ENCODE measurements at regions not wholly inside any gene's neighbourhood (a gene's known extent, or its start where the extent isn't known, plus 50 kb on each side); places are given as distances from the start of the nearest gene placed in this dataset.
"Not testable (repeated sequence)": the region's sequence is repeated elsewhere in the genome, so short reads cannot be mapped to it uniquely, and the experiment has no call there.

DNA sequence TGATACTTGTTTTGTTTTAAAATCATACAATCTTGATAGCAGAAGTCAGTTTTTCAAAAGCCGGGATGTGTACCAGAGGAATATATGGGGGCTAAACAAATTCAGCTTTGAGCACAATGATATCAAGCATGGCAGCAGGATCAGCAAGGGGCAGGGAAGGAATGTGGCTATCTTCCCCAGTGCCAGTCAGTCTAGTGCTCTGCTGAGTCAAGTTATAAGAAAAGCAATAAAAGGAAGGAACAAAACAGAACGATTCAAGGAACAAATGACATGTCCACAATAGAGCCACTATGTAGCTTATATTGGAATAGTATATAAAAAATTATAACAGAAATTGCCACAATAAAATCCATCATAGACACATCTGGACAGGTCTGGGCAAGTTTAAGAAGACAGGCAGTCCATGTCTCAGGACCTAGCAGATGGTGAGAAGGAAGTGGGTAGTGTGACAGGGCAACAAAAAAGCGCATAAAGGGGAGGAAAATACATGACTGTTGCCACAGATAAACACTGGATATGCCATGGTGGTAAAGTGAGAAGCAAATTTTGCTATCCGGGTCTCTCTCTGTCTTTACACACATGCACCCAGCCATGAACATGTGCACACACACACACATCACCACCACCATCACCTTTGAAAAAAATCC, 518.2 kb upstream of the HTR2C start:
- H3K36me3 Mint-ChIP-seq, result no peaks in the 10 kb centered on the region
- no peaks in the 10 kb centered on the region for H3K27me3 Mint-ChIP-seq
- H3K4me3 Mint-ChIP-seq, result no peak overlapping the region
- no peak for ATAC-seq
- no peaks in the 10 kb centered on the region for H3K4me1 Mint-ChIP-seq
- CTCF ChIA-PET, result interaction anchor here (0.7 kb wide), 1 partner anchor 1255 kb away, joined by 3 read pairs; no protein-coding TSS in a partner anchor
- DNase-seq, result no peak
- no peak overlapping the region for H3K27ac Mint-ChIP-seq
- H3K9me3 Mint-ChIP-seq (ENCODE audit: low read depth), result no peaks in the 10 kb centered on the region

GRCh38 chrX:114061226-114061625, 522.7 kb upstream of the HTR2C start:
- DNase-seq (no peak), ATAC-seq (no peak)
- Mint-ChIP-seq H3K4me1 (no peaks in the 10 kb centered on the region), H3K36me3 (no peaks in the 10 kb centered on the region), H3K27ac (no peak overlapping the region), H3K27me3 (no peaks in the 10 kb centered on the region), H3K9me3 (ENCODE audit: low read depth) (no peaks in the 10 kb centered on the region), H3K4me3 (no peak overlapping the region)
- CTCF ChIA-PET, result no interaction called here

- CTCF ChIA-PET, result no interaction called here
- Mint-ChIP-seq H3K36me3 (no peaks in the 10 kb centered on the region), H3K4me3 (no peak overlapping the region), H3K9me3 (ENCODE audit: low read depth) (no peaks in the 10 kb centered on the region), H3K27me3 (no peaks in the 10 kb centered on the region), H3K27ac (no peak overlapping the region), H3K4me1 (no peaks in the 10 kb centered on the region)
- no peak for ATAC-seq
- DNase-seq, result no peak
Measured at GRCh38 chrX:114058988-114059418, 524.9 kb upstream of the HTR2C start.

DNA sequence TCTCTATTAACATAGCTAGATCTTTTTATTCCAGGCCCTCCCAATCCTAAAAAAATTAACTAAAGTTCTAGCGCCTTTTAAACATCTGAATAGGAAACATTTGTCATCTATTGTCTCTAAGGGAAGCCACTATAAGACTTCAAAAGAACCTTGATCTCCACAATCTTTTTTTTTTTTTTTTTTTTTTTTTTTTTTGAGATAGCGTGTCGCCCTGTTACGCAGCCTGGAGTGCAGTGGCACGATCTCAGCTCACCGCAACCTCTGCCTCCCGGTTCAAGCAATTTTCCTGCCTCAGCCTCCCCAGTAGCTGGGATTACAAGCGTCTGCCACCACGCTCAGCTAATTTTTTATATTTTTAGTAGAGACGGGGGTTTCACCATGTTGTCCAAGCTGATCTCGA, 526.5 kb upstream of the HTR2C start:
- not testable (repeated sequence) for H3K36me3 Mint-ChIP-seq; DNase-seq; ATAC-seq; H3K4me3 Mint-ChIP-seq; H3K27ac Mint-ChIP-seq; H3K4me1 Mint-ChIP-seq; H3K9me3 Mint-ChIP-seq (ENCODE audit: low read depth); H3K27me3 Mint-ChIP-seq
- CTCF ChIA-PET, result interaction anchor here (0.7 kb wide), 1 partner anchor 28 kb away, joined by 3 read pairs; no protein-coding TSS in a partner anchor

- Mint-ChIP-seq H3K4me1 (no peaks in the 10 kb centered on the region), H3K27ac (no peak overlapping the region), H3K9me3 (ENCODE audit: low read depth) (no peaks in the 10 kb centered on the region), H3K27me3 (no peaks in the 10 kb centered on the region), H3K4me3 (no peak overlapping the region), H3K36me3 (no peaks in the 10 kb centered on the region)
- ATAC-seq, result no peak
- no peak for DNase-seq
- CTCF ChIA-PET, result no interaction called here
Measured at GRCh38 chrX:114051667-114052315, 532.1 kb upstream of the HTR2C start.

DNA sequence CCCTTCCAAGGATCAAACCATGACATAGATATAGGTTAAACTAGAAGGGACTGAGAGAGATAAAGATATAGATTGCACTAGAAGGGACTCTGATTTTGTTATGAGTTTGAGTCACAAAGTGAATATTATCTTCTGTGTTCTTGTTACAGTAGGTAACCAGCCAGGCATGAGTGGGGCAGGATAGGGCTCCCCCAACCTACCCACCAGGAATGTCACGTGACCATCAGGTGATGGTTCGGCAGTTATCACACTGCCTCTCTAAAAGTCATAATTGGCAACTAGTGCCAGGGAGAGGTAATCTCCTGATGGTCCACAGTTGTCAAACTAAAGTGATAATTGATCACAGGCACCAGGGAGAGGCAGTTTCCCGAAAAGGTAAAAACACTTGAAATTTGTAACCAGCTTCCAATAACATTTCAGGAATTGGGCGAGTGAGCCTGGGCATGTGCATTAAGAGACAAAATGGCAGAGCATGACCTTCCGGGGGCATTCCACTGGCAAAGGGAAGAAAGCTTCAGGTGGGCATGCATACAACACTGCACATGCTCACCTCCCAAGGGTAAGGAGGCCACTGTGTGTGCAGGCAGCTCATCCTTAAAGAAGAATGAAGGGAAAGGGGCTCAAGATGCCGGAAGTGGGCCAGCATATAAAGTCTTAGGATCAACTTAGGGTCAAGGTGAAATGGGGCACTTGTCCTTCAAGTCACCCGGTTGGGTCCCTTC, 533.6 kb upstream of the HTR2C start:
- Mint-ChIP-seq H3K27ac (no peak overlapping the region), H3K36me3 (no peaks in the 10 kb centered on the region), H3K4me3 (no peak overlapping the region), H3K4me1 (no peaks in the 10 kb centered on the region), H3K27me3 (no peaks in the 10 kb centered on the region), H3K9me3 (ENCODE audit: low read depth) (no peaks in the 10 kb centered on the region)
- no peak for DNase-seq
- CTCF ChIA-PET, result no interaction called here
- ATAC-seq, result no peak

- H3K4me3 Mint-ChIP-seq, result no peak overlapping the region
- no peaks in the 10 kb centered on the region for H3K9me3 Mint-ChIP-seq (ENCODE audit: low read depth)
- no peaks in the 10 kb centered on the region for H3K27me3 Mint-ChIP-seq
- H3K27ac Mint-ChIP-seq, result no peak overlapping the region
- no peak for DNase-seq
- CTCF ChIA-PET, result no interaction called here
- no peaks in the 10 kb centered on the region for H3K36me3 Mint-ChIP-seq
- ATAC-seq, result no peak
- no peaks in the 10 kb centered on the region for H3K4me1 Mint-ChIP-seq
Measured at GRCh38 chrX:114049063-114049462, 534.8 kb upstream of the HTR2C start.

DNA sequence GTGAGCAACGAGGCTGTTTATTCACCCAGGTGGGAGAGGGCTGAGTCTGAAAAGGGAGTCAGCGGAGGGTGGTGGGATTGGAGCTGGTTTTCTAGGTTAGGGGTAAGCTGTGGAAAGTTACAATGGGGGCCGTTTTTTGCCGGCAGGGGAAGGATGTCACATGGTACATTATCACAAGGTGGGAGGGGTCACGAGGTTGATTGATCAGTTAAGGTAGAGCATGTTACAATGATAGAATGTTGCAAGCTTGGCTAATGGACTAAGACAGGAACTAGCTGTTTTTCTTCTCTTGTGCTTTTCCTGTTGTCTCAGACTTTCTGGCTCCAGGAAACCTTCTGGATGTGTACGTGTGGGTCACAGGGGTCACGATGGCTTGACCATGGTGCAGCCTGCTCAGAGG, 536.3 kb upstream of the HTR2C start:
- Mint-ChIP-seq H3K36me3 (no peaks in the 10 kb centered on the region), H3K4me1 (no peaks in the 10 kb centered on the region), H3K27ac (no peak overlapping the region), H3K4me3 (no peak overlapping the region), H3K9me3 (ENCODE audit: low read depth) (no peaks in the 10 kb centered on the region), H3K27me3 (no peaks in the 10 kb centered on the region)
- DNase-seq (no peak), ATAC-seq (no peak)
- CTCF ChIA-PET, result no interaction called here

- no peak for ATAC-seq
- H3K27ac Mint-ChIP-seq, result no peak overlapping the region
- CTCF ChIA-PET, result no interaction called here
Measured at GRCh38 chrX:114046695-114047279, 537.1 kb upstream of the HTR2C start.

DNA sequence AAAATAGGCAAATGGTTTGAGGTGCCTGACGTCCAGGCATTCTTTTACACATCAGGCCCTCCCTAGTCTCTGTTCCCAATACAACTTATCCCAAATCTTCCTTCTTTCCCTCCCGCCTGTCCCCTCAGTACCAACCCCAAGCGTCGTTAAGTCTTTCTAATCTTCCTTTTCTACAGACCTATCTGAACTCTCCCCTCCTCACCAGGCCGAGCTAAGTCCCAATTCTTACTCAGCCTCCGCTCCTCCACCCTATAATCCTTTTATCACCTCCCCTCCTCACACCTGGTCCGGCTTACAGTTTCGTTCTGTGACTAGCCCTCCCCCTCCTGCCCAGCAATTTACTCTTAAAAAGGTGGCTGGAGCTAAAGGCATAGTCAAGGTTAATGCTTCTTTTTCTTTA, 542.4 kb upstream of the HTR2C start:
- H3K27me3 Mint-ChIP-seq; H3K9me3 Mint-ChIP-seq (ENCODE audit: low read depth); CTCF ChIA-PET; H3K4me3 Mint-ChIP-seq; H3K36me3 Mint-ChIP-seq; DNase-seq; H3K4me1 Mint-ChIP-seq; ATAC-seq; H3K27ac Mint-ChIP-seq: not testable (repeated sequence)

More at GRCh38 chrX:114046695-114047279, 537.1 kb upstream of the HTR2C start:
- DNase-seq, result no peak
- H3K9me3 Mint-ChIP-seq (ENCODE audit: low read depth), result no peaks in the 10 kb centered on the region
- H3K27me3 Mint-ChIP-seq, result no peaks in the 10 kb centered on the region
- no peaks in the 10 kb centered on the region for H3K36me3 Mint-ChIP-seq
- no peaks in the 10 kb centered on the region for H3K4me1 Mint-ChIP-seq
- no peak overlapping the region for H3K4me3 Mint-ChIP-seq

DNA sequence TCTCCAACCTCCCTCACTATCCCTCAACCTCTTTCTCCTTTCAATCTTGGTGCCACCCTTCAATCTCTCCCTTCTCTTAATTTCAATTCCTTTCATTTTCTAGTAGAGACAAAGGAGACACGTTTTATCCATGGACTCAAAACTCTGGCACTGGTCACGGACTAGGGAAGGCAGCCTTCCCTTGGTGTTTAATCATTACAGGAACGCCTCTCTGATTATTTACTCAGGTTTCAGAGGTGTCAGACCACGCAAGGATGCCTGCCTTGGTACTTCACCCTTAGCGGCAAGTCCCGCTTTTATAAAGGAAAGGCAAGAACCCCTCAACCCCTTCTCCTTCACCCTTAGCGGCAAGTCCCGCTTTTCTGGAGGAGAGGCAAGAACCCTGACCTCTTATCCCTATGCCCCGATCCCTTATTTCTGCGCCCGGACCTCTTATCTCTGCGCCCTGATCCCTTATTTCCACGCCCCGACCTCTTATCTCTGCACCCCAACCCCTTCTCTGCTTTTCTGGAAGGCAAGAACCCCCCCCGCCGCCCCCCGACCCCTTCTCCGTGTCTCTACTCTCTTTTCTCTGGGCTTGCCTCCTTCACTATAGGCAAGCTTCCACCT, 543.1 kb upstream of the HTR2C start:
- ATAC-seq; DNase-seq; H3K4me3 Mint-ChIP-seq; H3K36me3 Mint-ChIP-seq; CTCF ChIA-PET; H3K27ac Mint-ChIP-seq; H3K9me3 Mint-ChIP-seq (ENCODE audit: low read depth); H3K4me1 Mint-ChIP-seq; H3K27me3 Mint-ChIP-seq: not testable (repeated sequence)

DNA sequence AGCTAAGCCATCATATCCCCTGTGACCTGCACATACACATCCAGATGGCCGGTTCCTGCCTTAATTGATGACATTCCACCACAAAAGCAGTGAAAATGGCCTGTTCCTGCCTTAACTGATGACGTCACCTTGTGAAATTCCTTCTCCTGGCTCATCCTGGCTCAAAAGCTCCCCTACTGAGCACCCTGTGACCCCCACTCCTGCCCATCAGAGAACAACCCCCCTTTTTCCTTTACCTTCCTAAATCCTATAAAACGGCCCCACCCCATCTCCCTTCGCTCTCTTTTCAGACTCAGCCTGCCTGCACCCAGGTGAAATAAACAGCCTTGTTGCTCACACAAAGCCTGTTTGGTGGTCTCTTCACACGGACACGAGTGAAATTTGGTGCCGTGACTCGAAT, 543.8 kb upstream of the HTR2C start:
- ATAC-seq; CTCF ChIA-PET; H3K4me3 Mint-ChIP-seq; H3K27me3 Mint-ChIP-seq; H3K9me3 Mint-ChIP-seq (ENCODE audit: low read depth); H3K4me1 Mint-ChIP-seq; DNase-seq; H3K36me3 Mint-ChIP-seq; H3K27ac Mint-ChIP-seq: not testable (repeated sequence)

DNA sequence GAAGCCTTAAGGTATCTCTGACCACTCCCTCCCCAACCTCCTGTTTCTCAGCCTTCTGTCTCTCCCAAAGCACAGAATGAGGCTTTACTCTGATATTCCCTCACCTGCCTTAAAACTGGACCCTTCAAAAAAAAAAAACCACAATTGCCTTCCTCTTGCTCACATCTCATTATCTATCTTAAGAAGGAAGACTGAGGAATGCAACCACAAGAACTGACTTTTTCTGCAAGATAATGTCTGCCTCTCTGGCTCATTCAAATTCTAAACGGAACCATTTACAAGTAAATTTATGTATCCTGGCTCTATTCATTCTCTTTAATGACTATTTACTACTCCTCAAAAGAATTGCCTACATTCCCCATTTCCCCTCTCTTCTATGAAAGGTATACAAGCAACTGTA, 545.5 kb upstream of the HTR2C start:
- CTCF ChIA-PET, result no interaction called here
- Mint-ChIP-seq H3K4me3 (no peak overlapping the region), H3K9me3 (ENCODE audit: low read depth) (no peaks in the 10 kb centered on the region), H3K36me3 (no peaks in the 10 kb centered on the region), H3K27ac (no peak overlapping the region), H3K4me1 (no peaks in the 10 kb centered on the region), H3K27me3 (no peaks in the 10 kb centered on the region)
- ATAC-seq (no peak), DNase-seq (no peak)

All from activated CD8-positive, alpha-beta memory T cell treated with anti-CD3 and anti-CD28 coated beads, Interleukin-2, amount 10 ng/mL, durations not matched to agents 7 days and 5 days (primary cell).